Suprapubic skin (tissue), 4 donors: ENCODE measurements at regions not wholly inside any gene's neighbourhood (a gene's known extent, or its start where the extent isn't known, plus 50 kb on each side); places are given as distances from the start of the nearest gene placed in this dataset.

Source experiments
- DNase-seq, 2 donors: peaks; one replicate each; pipeline ENCODE4 v3.0.0-alpha.2; 2019; ENCODE audit warnings: low spot score in 2 of 2
- H3K27ac ChIP-seq: fragments of 200-600 bp; sonication (generic); one replicate; pipeline ENCODE4 v1.5.1; 2019
- H3K27me3 ChIP-seq: fragments of 200-600 bp; sonication (generic); one replicate; pipeline ENCODE4 v1.5.1; 2019
- H3K36me3 ChIP-seq: fragments of 200-600 bp; sonication (generic); one replicate; pipeline ENCODE4 v1.5.1; 2019
- H3K4me1 ChIP-seq: fragments of 200-600 bp; sonication (generic); one replicate; pipeline ENCODE4 v1.5.1; 2019
- H3K4me3 ChIP-seq: fragments of 200-600 bp; sonication (generic); one replicate; pipeline ENCODE4 v1.5.1; 2019; ENCODE audit warnings: mild to moderate bottlenecking
- H3K9me3 ChIP-seq: fragments of 200-600 bp; sonication (generic); one replicate; pipeline ENCODE4 v1.5.1; 2019
- EP300 ChIP-seq: sonication (generic); formaldehyde crosslinking; IDR thresholded peaks from one replicate; pipeline ENCODE4 v1.6.1; 2017; ENCODE audit warnings: antibody characterized with exemption
- POLR2A ChIP-seq, 2 donors: fragments of 450-650 bp; IDR thresholded peaks; one replicate each; pipeline ENCODE4 v1.6.1; 2017; ENCODE audit warnings: antibody characterized with exemption in 2 of 2, mild to moderate bottlenecking in 2 of 2, moderate library complexity in 2 of 2
- POLR2AphosphoS5 ChIP-seq, 3 donors: sonication (generic); formaldehyde crosslinking; IDR thresholded peaks; one replicate each; pipeline ENCODE4 v1.6.1; 2017; ENCODE audit warnings: antibody characterized with exemption in 3 of 3
- WGBS: methylation state at CpG from one replicate; pipeline ENCODE4 v1.1.5; 2018; 5-methylcytosine and 5-hydroxymethylcytosine counted together
- TF ChIP-seq, protein P1 (sequence below), 2 donors: fragments of 200-600 bp in 1 of 2; fragments of 450-650 bp in 1 of 2; sonication (generic) in 1 of 2; IDR thresholded peaks; one replicate each; pipeline ENCODE4 v1.5.1; 2016 to 2019; ENCODE audit warnings: antibody characterized with exemption in 2 of 2, mild to moderate bottlenecking in 1 of 2, moderate library complexity in 1 of 2

- H3K27me3 ChIP-seq = no peaks in the 10 kb centered on the region
- no peak overlapping the region for H3K4me3 ChIP-seq
- TF ChIP-seq POLR2A (IDR thresholded peaks at IDR 0.05) (no peak), POLR2AphosphoS5 (IDR thresholded peaks at IDR 0.05) (no peak), EP300 (no peak)
- TF ChIP-seq, protein P1, sequence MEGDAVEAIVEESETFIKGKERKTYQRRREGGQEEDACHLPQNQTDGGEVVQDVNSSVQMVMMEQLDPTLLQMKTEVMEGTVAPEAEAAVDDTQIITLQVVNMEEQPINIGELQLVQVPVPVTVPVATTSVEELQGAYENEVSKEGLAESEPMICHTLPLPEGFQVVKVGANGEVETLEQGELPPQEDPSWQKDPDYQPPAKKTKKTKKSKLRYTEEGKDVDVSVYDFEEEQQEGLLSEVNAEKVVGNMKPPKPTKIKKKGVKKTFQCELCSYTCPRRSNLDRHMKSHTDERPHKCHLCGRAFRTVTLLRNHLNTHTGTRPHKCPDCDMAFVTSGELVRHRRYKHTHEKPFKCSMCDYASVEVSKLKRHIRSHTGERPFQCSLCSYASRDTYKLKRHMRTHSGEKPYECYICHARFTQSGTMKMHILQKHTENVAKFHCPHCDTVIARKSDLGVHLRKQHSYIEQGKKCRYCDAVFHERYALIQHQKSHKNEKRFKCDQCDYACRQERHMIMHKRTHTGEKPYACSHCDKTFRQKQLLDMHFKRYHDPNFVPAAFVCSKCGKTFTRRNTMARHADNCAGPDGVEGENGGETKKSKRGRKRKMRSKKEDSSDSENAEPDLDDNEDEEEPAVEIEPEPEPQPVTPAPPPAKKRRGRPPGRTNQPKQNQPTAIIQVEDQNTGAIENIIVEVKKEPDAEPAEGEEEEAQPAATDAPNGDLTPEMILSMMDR (IDR thresholded peaks at IDR 0.05) = no peak
- H3K36me3 ChIP-seq = no peaks in the 10 kb centered on the region
- no peaks in the 10 kb centered on the region for H3K9me3 ChIP-seq
- 81% methylated on average over 3 of the region's 3 CpGs for WGBS
- DNase-seq = no peak
- no peak overlapping the region for H3K27ac ChIP-seq
- H3K4me1 ChIP-seq = no peaks in the 10 kb centered on the region
Measured at GRCh38 chr15:47548986-47549385, 168.3 kb upstream of the SEMA6D start.

GRCh38 chr15:47551079-47551478, 166.2 kb upstream of the SEMA6D start:
- no peak overlapping the region for H3K4me3 ChIP-seq
- no peak for DNase-seq
- 100% methylated on average over 1 of the region's 1 CpG for WGBS
- H3K27me3 ChIP-seq = no peaks in the 10 kb centered on the region
- H3K36me3 ChIP-seq = no peaks in the 10 kb centered on the region
- no peaks in the 10 kb centered on the region for H3K4me1 ChIP-seq
- H3K9me3 ChIP-seq = no peaks in the 10 kb centered on the region
- H3K27ac ChIP-seq = no peak overlapping the region
- TF ChIP-seq POLR2AphosphoS5 (IDR thresholded peaks at IDR 0.05) (no peak), POLR2A (IDR thresholded peaks at IDR 0.05) (no peak), EP300 (no peak)
- TF ChIP-seq, protein P1 (IDR thresholded peaks at IDR 0.05) = no peak

DNA sequence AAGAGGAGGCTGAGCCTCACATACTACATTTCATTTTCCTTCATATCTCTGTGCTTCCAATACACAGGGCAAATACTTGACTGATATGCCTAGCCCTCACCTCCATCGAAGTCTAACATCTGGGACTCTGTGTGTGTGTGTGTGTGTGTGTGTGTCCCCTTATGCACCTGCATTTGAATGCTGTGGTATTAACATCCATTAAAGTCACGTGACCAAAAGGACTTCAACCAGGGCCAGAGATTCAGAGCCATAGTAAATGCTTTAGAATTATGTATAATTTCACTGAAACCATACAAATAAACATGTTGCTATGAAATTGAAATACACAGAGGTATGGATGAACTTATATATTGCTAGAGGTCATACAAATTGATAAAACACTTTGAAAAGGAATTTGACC, 165.8 kb upstream of the SEMA6D start:
- no peaks in the 10 kb centered on the region for H3K4me1 ChIP-seq
- no peaks in the 10 kb centered on the region for H3K27me3 ChIP-seq
- TF ChIP-seq EP300 (no peak), POLR2A (IDR thresholded peaks at IDR 0.05) (no peak), POLR2AphosphoS5 (IDR thresholded peaks at IDR 0.05) (no peak)
- TF ChIP-seq, protein P1 (IDR thresholded peaks at IDR 0.05) = no peak
- H3K9me3 ChIP-seq = no peaks in the 10 kb centered on the region
- no peak overlapping the region for H3K4me3 ChIP-seq
- DNase-seq = no peak
- H3K36me3 ChIP-seq = no peaks in the 10 kb centered on the region
- H3K27ac ChIP-seq = no peak overlapping the region
- 85% methylated on average over 2 of the region's 2 CpGs for WGBS

GRCh38 chr15:47552978-47553608, 164.2 kb upstream of the SEMA6D start:
- Histone ChIP-seq H3K36me3 (no peaks in the 10 kb centered on the region), H3K27me3 (no peaks in the 10 kb centered on the region), H3K4me3 (no peak overlapping the region), H3K27ac (no peak overlapping the region), H3K4me1 (no peaks in the 10 kb centered on the region), H3K9me3 (no peaks in the 10 kb centered on the region)
- DNase-seq = no peak
- WGBS = 81% methylated on average over 10 of the region's 10 CpGs
- TF ChIP-seq EP300 = no peak
- TF ChIP-seq, protein P1 (IDR thresholded peaks at IDR 0.05) = no peak
- TF ChIP-seq POLR2AphosphoS5 (IDR thresholded peaks at IDR 0.05) = no peak
- TF ChIP-seq POLR2A (IDR thresholded peaks at IDR 0.05) = no peak

GRCh38 chr15:47553947-47554346, 163.4 kb upstream of the SEMA6D start:
- no peak overlapping the region for H3K4me3 ChIP-seq
- no peaks in the 10 kb centered on the region for H3K9me3 ChIP-seq
- TF ChIP-seq, protein P1 (IDR thresholded peaks at IDR 0.05) = no peak
- TF ChIP-seq POLR2AphosphoS5 (IDR thresholded peaks at IDR 0.05) = no peak
- no peak for TF ChIP-seq POLR2A (IDR thresholded peaks at IDR 0.05)
- TF ChIP-seq EP300 = no peak
- no peak overlapping the region for H3K27ac ChIP-seq
- no peaks in the 10 kb centered on the region for H3K27me3 ChIP-seq
- no peaks in the 10 kb centered on the region for H3K36me3 ChIP-seq
- no peaks in the 10 kb centered on the region for H3K4me1 ChIP-seq
- no peak for DNase-seq
- 91% methylated on average over 1 of the region's 1 CpG for WGBS
